AG04450 (cell line): ENCODE measurements at regions not wholly inside any gene's neighbourhood (a gene's known extent, or its start where the extent isn't known, plus 50 kb on each side); places are given as distances from the start of the nearest gene placed in this dataset.

ENCODE experiments used
- CTCF ChIA-PET: fragments of 300-600, 350-600 bp; formaldehyde crosslinking; extraction: SDS; loops from one replicate; lab custom pipeline; 2022; ENCODE audit warnings: antibody characterized with exemption, inconsistent platforms; lab: Charles Lee
- POLR2A ChIA-PET: fragments of 350-600 bp; formaldehyde crosslinking; extraction: SDS; loops from one replicate; lab custom pipeline; 2021; ENCODE audit warnings: antibody characterized with exemption, inconsistent platforms; lab: Yijun Ruan, JAX
- DNase-seq: peaks from one replicate; pipeline ENCODE4 v3.0.0-alpha.2; 2011; ENCODE audit warnings: low read depth, low spot score
- H3K27ac ChIP-seq: one replicate; pipeline ENCODE4 v1.5.1; 2012; ENCODE audit warnings: low read depth, low read length, control low read depth
- H3K27me3 ChIP-seq: one replicate; pipeline ENCODE4 v1.6.0; 2012; ENCODE audit warnings: low read length; ENCODE audit not compliant: control insufficient read depth, insufficient read depth
- H3K4me3 ChIP-seq: 2 replicates; pipeline ENCODE4 v1.5.1; 2011; ENCODE audit warnings: mild to moderate bottlenecking, low read depth, low read length, control low read depth
- H3K9me3 ChIP-seq: 2 replicates; pipeline ENCODE4 v1.5.1; 2012; ENCODE audit warnings: low read length; ENCODE audit not compliant: control insufficient read depth, insufficient read depth
- TF ChIP-seq, protein P1 (sequence below): IDR thresholded peaks from 2 replicates; pipeline ENCODE4 v1.5.1; 2011; ENCODE audit warnings: low read depth, low read length, control low read depth, inconsistent platforms

DNA sequence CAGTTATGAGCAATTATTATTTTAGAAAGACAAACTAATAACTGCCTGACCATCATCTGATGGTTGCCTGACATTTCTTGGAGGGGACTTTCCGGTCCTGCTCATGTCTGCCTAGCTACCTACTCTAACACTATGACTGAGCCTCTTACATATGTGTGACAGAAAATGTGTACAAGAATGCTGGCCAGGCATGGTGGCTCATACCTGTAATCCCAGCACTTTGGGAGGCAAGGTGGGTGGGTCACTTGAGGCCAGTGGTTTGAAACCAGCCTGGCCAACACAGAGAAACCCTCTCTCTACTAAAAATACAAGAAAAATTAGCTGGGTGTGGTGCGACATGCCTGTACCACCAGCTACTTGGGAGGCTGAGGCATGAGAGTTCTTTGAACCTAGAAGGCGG, 666.3 kb downstream of the KCNJ3 start:
- TF ChIP-seq, protein P1, sequence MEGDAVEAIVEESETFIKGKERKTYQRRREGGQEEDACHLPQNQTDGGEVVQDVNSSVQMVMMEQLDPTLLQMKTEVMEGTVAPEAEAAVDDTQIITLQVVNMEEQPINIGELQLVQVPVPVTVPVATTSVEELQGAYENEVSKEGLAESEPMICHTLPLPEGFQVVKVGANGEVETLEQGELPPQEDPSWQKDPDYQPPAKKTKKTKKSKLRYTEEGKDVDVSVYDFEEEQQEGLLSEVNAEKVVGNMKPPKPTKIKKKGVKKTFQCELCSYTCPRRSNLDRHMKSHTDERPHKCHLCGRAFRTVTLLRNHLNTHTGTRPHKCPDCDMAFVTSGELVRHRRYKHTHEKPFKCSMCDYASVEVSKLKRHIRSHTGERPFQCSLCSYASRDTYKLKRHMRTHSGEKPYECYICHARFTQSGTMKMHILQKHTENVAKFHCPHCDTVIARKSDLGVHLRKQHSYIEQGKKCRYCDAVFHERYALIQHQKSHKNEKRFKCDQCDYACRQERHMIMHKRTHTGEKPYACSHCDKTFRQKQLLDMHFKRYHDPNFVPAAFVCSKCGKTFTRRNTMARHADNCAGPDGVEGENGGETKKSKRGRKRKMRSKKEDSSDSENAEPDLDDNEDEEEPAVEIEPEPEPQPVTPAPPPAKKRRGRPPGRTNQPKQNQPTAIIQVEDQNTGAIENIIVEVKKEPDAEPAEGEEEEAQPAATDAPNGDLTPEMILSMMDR, result no peak
- no peak overlapping the region for H3K27ac ChIP-seq
- H3K27me3 ChIP-seq, result no peaks in the 10 kb centered on the region
- H3K4me3 ChIP-seq, result no peak overlapping the region
- no peak for DNase-seq
- POLR2A ChIA-PET, result no interaction called here
- CTCF ChIA-PET, result interaction anchor here (0.7 kb wide), 1 partner anchor 12 kb away, joined by 3 read pairs; no protein-coding TSS in a partner anchor
- H3K9me3 ChIP-seq, result peaks cover 6% of the 10 kb centered on the region

DNA sequence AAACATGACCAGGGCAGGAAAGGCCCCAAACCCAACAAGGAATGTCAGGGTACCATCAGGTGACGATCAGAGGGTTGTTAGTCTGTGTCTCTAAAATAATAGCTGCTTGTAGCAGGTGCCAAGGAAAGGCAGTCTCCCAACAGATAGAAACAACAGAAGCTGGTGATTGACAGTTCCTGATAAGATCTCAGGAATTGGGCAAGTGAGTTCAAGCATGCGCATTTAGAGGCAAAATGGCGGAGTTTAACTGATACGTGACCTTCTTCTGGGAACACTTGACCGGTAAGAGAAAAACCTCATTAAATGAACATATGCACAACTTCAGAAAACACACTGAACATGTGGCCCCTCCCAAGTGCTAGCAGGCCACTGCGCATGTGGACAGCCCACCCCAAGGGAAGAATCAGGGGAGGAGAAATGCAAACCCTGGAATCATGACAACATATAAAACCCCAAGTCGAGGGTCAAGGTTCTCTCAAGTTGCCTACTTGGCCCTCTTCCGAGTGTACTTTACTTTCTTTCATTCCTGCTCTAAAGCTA, 664.9 kb downstream of the KCNJ3 start:
- H3K27me3 ChIP-seq, result no peaks in the 10 kb centered on the region
- TF ChIP-seq, protein P1, result no peak
- ChIA-PET CTCF (interaction anchor here (2.0 kb wide), 1 partner anchor 14 kb away, joined by 5 read pairs; no protein-coding TSS in a partner anchor), POLR2A (no interaction called here)
- no peak overlapping the region for H3K4me3 ChIP-seq
- DNase-seq, result no peak
- H3K27ac ChIP-seq, result no peak overlapping the region
- peaks cover 9% of the 10 kb centered on the region for H3K9me3 ChIP-seq

DNA sequence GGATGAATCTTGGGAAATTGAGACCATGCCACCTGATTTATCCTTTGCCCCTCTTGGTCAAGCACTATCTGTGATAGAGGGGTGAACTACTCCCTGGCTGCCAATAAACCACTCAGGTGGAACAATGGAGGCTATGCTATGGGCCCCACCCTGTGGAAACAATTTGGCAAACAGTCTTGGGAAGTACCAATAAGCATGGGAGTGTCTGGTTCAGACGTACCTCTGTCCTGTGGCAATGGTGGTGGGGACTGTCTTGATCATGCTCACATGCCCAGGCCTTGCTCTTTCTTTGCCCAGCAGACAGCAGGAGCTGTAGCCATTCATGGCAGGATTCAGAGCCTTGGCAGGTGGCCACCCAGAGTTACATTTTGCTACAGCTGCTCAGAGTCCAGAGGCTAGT, 658.7 kb downstream of the KCNJ3 start:
- H3K27me3 ChIP-seq, result no peaks in the 10 kb centered on the region
- TF ChIP-seq, protein P1, result no peak
- H3K27ac ChIP-seq, result no peak overlapping the region
- CTCF ChIA-PET, result no interaction called here
- POLR2A ChIA-PET, result no interaction called here
- peaks cover 19% of the 10 kb centered on the region for H3K9me3 ChIP-seq
- no peak for DNase-seq
- no peak overlapping the region for H3K4me3 ChIP-seq

DNA sequence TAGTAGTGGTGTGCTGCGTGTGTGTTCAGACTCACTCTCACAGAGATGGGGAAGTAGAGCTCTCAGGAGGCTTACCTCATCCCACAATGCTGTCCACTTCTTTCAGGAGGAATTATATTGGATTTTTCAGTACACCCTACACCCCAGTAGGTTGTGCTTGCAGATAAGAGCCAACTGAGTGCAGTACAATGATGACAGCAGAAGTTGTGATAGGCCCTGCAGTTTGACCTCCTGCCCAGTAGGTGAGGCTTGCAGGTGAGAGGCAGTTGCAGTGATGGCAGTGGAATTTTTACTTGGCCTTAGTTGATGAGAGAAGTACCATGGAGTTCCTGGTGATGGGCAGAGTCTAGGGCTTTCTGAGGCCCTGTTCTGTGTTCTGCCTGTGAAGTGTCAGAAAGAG, 657.8 kb downstream of the KCNJ3 start:
- TF ChIP-seq, protein P1, result no peak
- no peak for DNase-seq
- ChIA-PET POLR2A (no interaction called here), CTCF (no interaction called here)
- no peak overlapping the region for H3K4me3 ChIP-seq
- H3K9me3 ChIP-seq, result peaks cover 22% of the 10 kb centered on the region
- no peak overlapping the region for H3K27ac ChIP-seq
- no peaks in the 10 kb centered on the region for H3K27me3 ChIP-seq

DNA sequence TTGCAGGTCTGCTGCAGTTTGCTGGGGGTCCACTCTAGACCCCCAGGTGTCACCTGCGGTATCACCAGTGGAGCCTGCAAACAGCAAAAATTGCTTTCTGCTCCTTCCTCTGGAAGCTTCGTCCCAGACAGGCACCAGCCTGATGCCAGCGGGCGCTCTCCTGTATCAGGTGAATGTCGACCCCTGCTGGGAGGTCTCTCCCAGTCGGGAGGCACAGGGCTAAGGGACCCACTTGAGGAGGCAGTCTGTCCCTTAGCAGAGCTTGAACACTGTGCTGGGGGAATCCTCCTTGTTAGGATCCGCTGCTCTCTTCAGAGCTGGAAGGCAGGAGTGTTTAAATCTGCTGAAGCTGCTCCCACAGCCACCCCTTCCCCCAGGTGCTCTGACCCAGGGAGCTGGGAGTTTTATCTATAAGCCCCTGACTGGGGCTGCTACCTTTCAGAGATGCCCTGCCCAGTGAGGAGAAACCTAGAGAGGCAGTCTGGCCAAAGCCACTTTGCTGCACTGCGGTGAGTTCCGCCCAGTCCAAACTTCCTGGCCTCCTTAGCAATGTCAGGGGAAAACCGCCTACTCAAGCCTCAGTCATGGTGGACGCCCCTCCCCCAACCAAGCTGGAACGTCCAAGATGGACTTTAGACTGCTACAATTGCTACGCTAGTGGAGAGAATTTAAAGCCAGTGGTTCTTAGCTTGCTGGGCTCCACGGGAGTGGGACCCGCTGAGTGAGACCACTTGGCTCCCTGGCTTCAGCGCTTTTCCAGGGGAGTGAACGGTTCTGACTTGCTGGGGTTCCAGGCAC, 652.5 kb downstream of the KCNJ3 start:
- TF ChIP-seq, protein P1, result no peak
- Histone ChIP-seq H3K27me3 (no peaks in the 10 kb centered on the region), H3K27ac (no peak overlapping the region), H3K9me3 (peaks cover 11% of the 10 kb centered on the region), H3K4me3 (no peak overlapping the region)
- ChIA-PET POLR2A (no interaction called here), CTCF (no interaction called here)
- DNase-seq, result no peak
